WI38 (cell line): ENCODE measurements at regions not wholly inside any gene's neighbourhood (a gene's known extent, or its start where the extent isn't known, plus 50 kb on each side); places are given as distances from the start of the nearest gene placed in this dataset.

ENCODE experiments used
- H3K4me3 ChIP-seq: 2 replicates; pipeline ENCODE4 v1.5.1; 2011; ENCODE audit warnings: low read depth, mild to moderate bottlenecking, control low read depth, low read length
- TF ChIP-seq, protein P1 (sequence below): IDR thresholded peaks from 2 replicates; pipeline ENCODE4 v1.5.1; 2012; ENCODE audit warnings: low read depth, mild to moderate bottlenecking, control low read depth, low read length

DNA sequence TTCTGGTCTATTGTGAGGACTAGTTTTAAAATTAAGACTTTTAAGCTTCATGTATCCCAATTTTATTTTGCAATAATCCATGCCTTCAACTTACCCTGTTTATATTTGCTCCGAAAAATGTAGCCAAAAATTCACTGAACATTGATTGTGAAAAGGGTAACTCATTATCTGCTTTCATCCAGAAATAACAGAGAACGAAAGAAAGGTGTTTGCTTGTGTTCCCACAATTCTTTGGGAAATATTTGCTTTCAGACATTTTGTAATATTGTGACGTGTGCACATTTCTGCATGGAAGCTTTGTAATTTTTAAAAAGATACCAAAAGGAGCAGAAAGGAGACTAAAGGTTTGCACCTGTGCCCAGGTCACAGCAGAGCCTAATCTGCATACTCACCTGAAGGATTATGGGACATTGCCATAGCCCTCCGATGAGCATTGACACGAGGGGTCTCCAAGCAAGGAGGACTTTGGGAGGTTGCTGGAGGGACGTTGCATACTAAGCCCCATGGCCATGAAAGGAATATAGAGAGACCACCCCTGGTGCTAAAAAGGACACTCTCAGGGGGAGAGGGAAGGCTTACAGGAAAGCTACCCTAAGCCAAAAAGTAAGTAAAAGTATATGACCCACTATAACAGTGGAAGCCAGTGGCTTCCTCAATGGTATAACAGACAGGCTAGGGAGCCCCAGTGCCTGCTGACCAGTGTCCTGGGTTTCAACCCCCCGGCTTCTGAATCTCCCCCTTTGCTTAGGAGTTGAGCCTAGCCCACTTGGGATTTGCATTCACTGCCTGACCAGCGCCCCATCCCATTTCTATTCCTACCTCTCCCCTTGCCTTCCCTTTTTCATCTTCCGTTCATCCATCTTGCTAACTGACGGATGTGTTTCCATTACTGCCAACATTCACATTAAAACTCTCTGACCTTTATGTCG is 148.6 kb upstream of the ZC3H12A start:
- H3K4me3 ChIP-seq: no peak overlapping the region
- TF ChIP-seq, protein P1, sequence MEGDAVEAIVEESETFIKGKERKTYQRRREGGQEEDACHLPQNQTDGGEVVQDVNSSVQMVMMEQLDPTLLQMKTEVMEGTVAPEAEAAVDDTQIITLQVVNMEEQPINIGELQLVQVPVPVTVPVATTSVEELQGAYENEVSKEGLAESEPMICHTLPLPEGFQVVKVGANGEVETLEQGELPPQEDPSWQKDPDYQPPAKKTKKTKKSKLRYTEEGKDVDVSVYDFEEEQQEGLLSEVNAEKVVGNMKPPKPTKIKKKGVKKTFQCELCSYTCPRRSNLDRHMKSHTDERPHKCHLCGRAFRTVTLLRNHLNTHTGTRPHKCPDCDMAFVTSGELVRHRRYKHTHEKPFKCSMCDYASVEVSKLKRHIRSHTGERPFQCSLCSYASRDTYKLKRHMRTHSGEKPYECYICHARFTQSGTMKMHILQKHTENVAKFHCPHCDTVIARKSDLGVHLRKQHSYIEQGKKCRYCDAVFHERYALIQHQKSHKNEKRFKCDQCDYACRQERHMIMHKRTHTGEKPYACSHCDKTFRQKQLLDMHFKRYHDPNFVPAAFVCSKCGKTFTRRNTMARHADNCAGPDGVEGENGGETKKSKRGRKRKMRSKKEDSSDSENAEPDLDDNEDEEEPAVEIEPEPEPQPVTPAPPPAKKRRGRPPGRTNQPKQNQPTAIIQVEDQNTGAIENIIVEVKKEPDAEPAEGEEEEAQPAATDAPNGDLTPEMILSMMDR: no peak

DNA sequence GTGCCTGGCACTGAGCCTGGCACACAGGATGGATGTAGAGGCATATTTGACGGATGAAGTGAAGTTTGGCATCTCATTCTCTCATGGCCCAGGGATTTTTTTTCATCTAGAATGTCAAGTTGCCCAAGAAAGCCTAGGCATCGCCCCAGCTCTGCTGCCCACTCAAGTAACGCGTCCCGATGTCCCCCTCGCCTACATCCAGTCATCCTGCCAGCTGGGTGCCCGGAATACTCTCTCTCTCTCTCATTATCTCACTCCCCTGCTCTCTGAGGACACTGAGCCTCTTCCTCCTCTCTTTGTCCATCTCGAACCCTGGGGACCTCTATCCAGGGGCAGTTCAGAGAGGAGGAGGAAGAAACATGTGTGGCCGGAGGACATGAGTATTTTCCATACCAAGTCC is 142.3 kb upstream of the ZC3H12A start:
- TF ChIP-seq, protein P1: no peak
- no peak overlapping the region for H3K4me3 ChIP-seq

DNA sequence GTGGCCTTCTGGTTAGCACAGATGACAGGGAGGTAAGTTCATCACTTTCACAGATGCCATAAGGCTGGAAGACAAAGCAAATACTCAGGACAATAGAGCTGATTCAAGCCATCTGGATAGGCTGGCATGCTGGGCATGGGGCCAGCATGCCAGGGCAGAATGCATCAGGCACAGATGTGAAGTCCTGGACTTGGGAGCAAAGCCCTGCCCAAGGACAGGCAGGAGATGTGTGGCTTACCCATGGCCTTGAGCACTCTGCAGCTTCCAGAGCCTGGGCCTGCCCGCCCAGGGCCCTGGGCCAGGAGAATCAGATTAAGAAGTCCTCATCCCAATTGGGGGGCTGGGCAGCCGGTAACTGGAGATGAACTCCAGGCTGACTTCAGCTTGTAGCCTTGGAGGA is 135.7 kb upstream of the ZC3H12A start:
- TF ChIP-seq, protein P1: no peak
- no peak overlapping the region for H3K4me3 ChIP-seq

DNA sequence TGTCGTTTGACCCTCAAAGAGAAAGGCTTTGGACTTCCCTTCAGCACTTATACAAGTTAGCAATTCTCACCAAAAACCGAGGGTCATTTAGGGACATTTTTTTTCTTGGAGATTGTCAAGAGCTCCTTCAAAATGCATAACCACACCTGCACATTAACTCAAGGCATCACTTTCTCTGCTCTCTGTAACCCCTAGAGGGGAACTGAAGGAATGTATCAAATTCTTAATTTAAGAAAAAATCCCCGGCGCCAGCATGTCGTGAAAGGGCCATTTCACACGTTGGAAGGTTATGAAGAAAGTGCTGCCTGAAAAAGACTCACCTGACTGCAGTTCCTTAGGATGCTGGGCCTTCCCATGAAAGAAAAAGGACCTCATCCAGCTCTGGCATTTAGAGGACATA is 131.6 kb upstream of the ZC3H12A start:
- H3K4me3 ChIP-seq: no peak overlapping the region
- TF ChIP-seq, protein P1: no peak

DNA sequence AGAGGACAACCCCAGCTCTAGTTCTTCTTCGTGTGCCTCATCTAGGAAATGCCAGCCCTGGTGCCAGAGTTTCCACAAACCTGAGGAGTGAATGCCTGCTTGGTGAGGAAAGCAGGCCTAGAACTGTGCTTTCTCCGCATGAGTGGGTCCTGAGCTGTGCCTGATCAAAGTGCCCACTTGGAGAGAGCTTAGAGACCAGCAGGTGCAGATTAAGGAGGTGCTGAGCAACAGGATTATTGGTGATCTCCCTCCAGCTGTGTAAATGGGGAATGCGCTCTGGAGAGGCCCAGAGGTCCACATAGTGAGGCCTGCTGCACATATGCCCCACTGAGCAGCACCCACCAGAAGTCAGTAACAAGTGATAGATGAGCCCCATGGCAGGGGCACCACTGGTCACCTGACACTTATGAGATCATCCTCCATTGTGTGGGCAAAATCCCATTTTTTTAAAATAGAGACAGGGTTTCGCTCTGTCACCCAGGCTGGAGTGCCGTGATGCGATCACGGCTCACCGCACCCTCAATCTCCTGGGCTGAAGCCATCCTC is 127.2 kb upstream of the ZC3H12A start:
- no peak overlapping the region for H3K4me3 ChIP-seq
- TF ChIP-seq, protein P1: no peak

DNA sequence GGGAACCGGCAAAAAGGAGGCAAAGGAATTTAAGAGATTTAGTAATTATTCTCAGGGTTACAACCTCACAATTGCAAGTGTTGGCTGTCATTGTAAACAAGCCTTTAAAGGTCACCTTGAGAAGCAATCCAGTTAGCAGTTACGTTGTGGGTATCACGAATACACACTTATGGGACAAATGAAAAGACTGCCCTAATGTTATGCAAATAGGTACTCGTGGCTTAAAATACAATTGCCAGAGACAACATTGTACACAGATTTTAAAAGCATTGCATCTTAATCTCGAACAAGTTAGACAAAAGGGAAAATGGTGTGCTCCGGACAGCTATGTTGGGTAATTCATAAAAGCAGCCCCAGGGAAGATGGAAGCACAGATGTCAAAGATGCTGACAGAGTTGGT is 120.5 kb upstream of the ZC3H12A start:
- TF ChIP-seq, protein P1: no peak
- no peak overlapping the region for H3K4me3 ChIP-seq
